ENCODE measurements at regions not wholly inside any gene's neighbourhood (a gene's known extent, or its start where the extent isn't known, plus 50 kb on each side); places are given as distances from the start of the nearest gene placed in this dataset.

DNA sequence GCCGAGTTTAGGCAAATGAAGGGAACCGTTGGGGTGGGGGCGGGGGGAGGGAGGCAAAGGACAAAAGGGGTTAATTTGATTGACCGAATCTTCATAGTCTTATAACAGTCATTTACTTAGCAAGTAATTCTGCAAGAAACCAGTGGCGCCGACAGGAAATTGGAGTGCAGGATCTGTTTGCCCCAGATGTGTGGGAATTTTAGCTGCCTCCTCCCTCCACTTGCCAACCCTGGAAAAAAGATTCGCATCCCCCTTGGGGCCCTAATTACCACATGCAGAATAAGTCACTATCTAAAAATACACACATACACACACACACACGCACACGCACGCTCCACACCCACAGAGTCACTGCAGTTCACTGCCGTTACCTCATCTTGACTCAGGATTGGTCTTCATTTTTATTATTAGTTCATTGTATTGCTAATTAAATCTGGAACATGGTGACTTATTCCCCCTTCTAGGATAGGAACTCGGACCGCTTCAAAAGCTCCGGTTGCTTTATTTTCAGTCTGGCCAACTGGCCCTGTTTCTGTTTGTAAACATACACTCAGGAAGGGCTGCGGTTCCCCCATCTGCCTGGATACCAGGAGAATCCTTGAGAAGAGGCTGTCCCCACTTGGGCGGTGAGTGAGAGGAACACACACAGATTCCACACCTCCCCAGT, 241.6 kb upstream of the SALL1 start:
- no peak for TF ChIP-seq EGR1 (IDR thresholded peaks at IDR 0.05)

DNA sequence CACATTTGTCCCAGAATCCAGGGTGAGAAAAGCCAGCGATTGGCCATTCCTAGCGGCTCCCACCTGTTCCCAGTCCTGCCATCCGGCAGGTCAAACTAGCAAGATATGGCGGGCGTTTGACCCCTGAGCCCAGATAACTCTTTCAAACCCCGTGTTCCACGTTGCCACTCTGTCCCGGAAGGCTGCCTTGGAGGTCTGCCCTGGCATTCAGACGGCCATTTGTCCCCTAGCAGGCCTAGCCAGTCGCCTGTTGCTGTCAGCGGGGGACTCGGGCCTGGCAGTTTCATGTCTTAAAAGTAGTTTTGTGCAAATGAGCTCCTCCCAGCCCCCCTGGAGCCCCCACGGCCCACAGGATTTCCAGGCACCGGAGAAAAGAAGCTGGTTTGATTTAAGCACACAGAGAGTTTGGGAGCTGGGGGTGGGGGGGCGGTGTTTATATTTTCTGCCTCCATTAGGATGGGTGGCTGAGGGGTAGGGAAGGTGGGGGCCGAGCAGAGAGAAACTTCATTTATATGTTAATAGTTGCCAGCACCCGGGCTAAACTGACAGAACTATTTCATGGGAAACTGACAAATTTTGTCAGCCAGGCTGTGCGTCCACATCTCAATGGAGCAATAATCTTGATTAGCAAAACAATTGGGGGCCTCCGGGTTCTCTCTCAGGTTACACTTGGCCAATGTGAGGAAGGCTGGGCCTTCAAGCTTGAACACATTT, 240.9 kb upstream of the SALL1 start:
- TF ChIP-seq RAD21 (IDR thresholded peaks at IDR 0.05; ENCODE audit: low read depth): no peak
- TF ChIP-seq FOXM1 (IDR thresholded peaks at IDR 0.05; ENCODE audit: borderline replicate concordance, low read depth): no peak
- TF ChIP-seq, protein P1, sequence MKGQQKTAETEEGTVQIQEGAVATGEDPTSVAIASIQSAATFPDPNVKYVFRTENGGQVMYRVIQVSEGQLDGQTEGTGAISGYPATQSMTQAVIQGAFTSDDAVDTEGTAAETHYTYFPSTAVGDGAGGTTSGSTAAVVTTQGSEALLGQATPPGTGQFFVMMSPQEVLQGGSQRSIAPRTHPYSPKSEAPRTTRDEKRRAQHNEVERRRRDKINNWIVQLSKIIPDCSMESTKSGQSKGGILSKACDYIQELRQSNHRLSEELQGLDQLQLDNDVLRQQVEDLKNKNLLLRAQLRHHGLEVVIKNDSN (IDR thresholded peaks at IDR 0.05): no peak
- TF ChIP-seq NFIC (IDR thresholded peaks at IDR 0.05): no peak
- TF ChIP-seq REST (IDR thresholded peaks at IDR 0.05; ENCODE audit: low read depth): no peak
- no peak for TF ChIP-seq ZBTB7A (IDR thresholded peaks at IDR 0.05; ENCODE audit: low read depth)
- no peak for TF ChIP-seq CREB1 (IDR thresholded peaks at IDR 0.05; ENCODE audit: low read depth)
- TF ChIP-seq TEAD4 (IDR thresholded peaks at IDR 0.05): no peak
- TF ChIP-seq EGR1 (IDR thresholded peaks at IDR 0.05): no peak

GRCh38 chr16:51390877-51391276, 239.8 kb upstream of the SALL1 start:
- TF ChIP-seq TCF12 (IDR thresholded peaks at IDR 0.05; ENCODE audit: low read depth) (no peak), YY1 (IDR thresholded peaks at IDR 0.05; ENCODE audit: low read depth) (no peak)
- TF ChIP-seq, protein P1 (IDR thresholded peaks at IDR 0.05): no peak

- TF ChIP-seq, protein P1 (IDR thresholded peaks at IDR 0.05): no peak
- TF ChIP-seq NFIC (IDR thresholded peaks at IDR 0.05) (no peak), RAD21 (IDR thresholded peaks at IDR 0.05; ENCODE audit: low read depth) (no peak), EGR1 (IDR thresholded peaks at IDR 0.05) (no peak), YY1 (IDR thresholded peaks at IDR 0.05; ENCODE audit: low read depth) (no peak), ZBTB7A (IDR thresholded peaks at IDR 0.05; ENCODE audit: low read depth) (no peak), FOXM1 (IDR thresholded peaks at IDR 0.05; ENCODE audit: borderline replicate concordance, low read depth) (no peak), CREB1 (IDR thresholded peaks at IDR 0.05; ENCODE audit: low read depth) (no peak), TAF1 (IDR thresholded peaks at IDR 0.05; ENCODE audit: low read depth) (no peak), EP300 (IDR thresholded peaks at IDR 0.05; ENCODE audit: borderline replicate concordance) (no peak), REST (IDR thresholded peaks at IDR 0.05; ENCODE audit: low read depth) (no peak)
Observed at GRCh38 chr16:51389881-51390280, 238.8 kb upstream of the SALL1 start.

GRCh38 chr16:51388516-51388951, 237.5 kb upstream of the SALL1 start:
- no peak for TF ChIP-seq YY1 (IDR thresholded peaks at IDR 0.05; ENCODE audit: low read depth)
- no peak for TF ChIP-seq TEAD4 (IDR thresholded peaks at IDR 0.05)
- TF ChIP-seq FOXM1 (IDR thresholded peaks at IDR 0.05; ENCODE audit: borderline replicate concordance, low read depth): no peak
- TF ChIP-seq REST (IDR thresholded peaks at IDR 0.05; ENCODE audit: low read depth): no peak
- TF ChIP-seq RAD21 (IDR thresholded peaks at IDR 0.05; ENCODE audit: low read depth): no peak
- TF ChIP-seq, protein P2, sequence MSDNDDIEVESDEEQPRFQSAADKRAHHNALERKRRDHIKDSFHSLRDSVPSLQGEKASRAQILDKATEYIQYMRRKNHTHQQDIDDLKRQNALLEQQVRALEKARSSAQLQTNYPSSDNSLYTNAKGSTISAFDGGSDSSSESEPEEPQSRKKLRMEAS (IDR thresholded peaks at IDR 0.05): no peak
- no peak for TF ChIP-seq TAF1 (IDR thresholded peaks at IDR 0.05; ENCODE audit: low read depth)
- no peak for TF ChIP-seq CREB1 (IDR thresholded peaks at IDR 0.05; ENCODE audit: low read depth)
- no peak for TF ChIP-seq TCF12 (IDR thresholded peaks at IDR 0.05; ENCODE audit: low read depth)
- TF ChIP-seq CEBPB (IDR thresholded peaks at IDR 0.05): no peak
- no peak for TF ChIP-seq EGR1 (IDR thresholded peaks at IDR 0.05)
- TF ChIP-seq NFIC (IDR thresholded peaks at IDR 0.05): no peak
- TF ChIP-seq, protein P1 (IDR thresholded peaks at IDR 0.05): no peak
- TF ChIP-seq EP300 (IDR thresholded peaks at IDR 0.05; ENCODE audit: borderline replicate concordance): no peak
- TF ChIP-seq ZBTB7A (IDR thresholded peaks at IDR 0.05; ENCODE audit: low read depth): no peak
